Naive B cell (primary cell): ENCODE measurements at regions not wholly inside any gene's neighbourhood (a gene's known extent, or its start where the extent isn't known, plus 50 kb on each side); places are given as distances from the start of the nearest gene placed in this dataset.
A peak's percentile ranks its signal among the peaks of the same experiment; 100 is the strongest.

Source experiments
- ATAC-seq, 2 donors: fragments of 150-1000 bp; cut with Tn5 transposase; 2 replicates each; pipeline ENCODE4 v1.10.0; 2021; ENCODE audit warnings: low read depth in 2 of 2, mild to moderate bottlenecking in 2 of 2, moderate library complexity in 2 of 2
- DNase-seq: peaks from one replicate; pipeline ENCODE4 v3.0.0; 2022
- H3K27ac Mint-ChIP-seq, 6 donors: one replicate each; pipeline ENCODE4 v1.8.0; 2020 to 2022; ENCODE audit warnings: mild to moderate bottlenecking in 6 of 6, mixed read lengths in 6 of 6, moderate library complexity in 5 of 6, inconsistent platforms in 2 of 6
- H3K27me3 Mint-ChIP-seq, 3 donors: one replicate each; pipeline ENCODE4 v1.8.0; 2021 to 2022; ENCODE audit warnings: mixed read lengths in 3 of 3, mild to moderate bottlenecking in 1 of 3
- H3K36me3 Mint-ChIP-seq, 2 donors: one replicate each; pipeline ENCODE4 v1.8.0; 2020 to 2022; ENCODE audit warnings: mixed read lengths in 2 of 2, inconsistent platforms in 1 of 2, mild to moderate bottlenecking in 1 of 2
- H3K4me1 Mint-ChIP-seq, 3 donors: one replicate each; pipeline ENCODE4 v1.8.0; 2020 to 2022; ENCODE audit warnings: mixed read lengths in 3 of 3, inconsistent platforms in 1 of 3, mild to moderate bottlenecking in 1 of 3, moderate library complexity in 1 of 3
- H3K4me3 Mint-ChIP-seq, 8 donors: one replicate each; pipeline ENCODE4 v1.8.0; 2020 to 2022; ENCODE audit warnings: mild to moderate bottlenecking in 8 of 8, mixed read lengths in 8 of 8, moderate library complexity in 8 of 8, inconsistent platforms in 2 of 8
- H3K9me3 Mint-ChIP-seq, 7 donors: one replicate each; pipeline ENCODE4 v1.8.0; 2020 to 2022; ENCODE audit warnings: mixed read lengths in 7 of 7, mild to moderate bottlenecking in 5 of 7, inconsistent platforms in 2 of 7, moderate library complexity in 1 of 7

- no peak overlapping the region for H3K27ac Mint-ChIP-seq
Measured at GRCh38 chr12:97404543-97404942, 58.1 kb upstream of the RMST start.

GRCh38 chr12:97408363-97408762 lies 54.2 kb upstream of the RMST start:
- no peak overlapping the region for H3K4me3 Mint-ChIP-seq
- ATAC-seq (no peak), DNase-seq (no peak)
- no peaks in the 10 kb centered on the region for H3K9me3 Mint-ChIP-seq
- H3K27me3 Mint-ChIP-seq, result peaks cover 0 to 18% (median 16%) of the 10 kb centered on the region in 3 donors
- H3K4me1 Mint-ChIP-seq, result no peaks in the 10 kb centered on the region
- no peaks in the 10 kb centered on the region for H3K36me3 Mint-ChIP-seq
- H3K27ac Mint-ChIP-seq, result no peak overlapping the region

More at GRCh38 chr12:97404543-97404942, 58.1 kb upstream of the RMST start:
- peaks cover 0 to 9% (median 4%) of the 10 kb centered on the region in 3 donors for H3K27me3 Mint-ChIP-seq
- no peaks in the 10 kb centered on the region for H3K36me3 Mint-ChIP-seq
- ATAC-seq (peak in 1 of 2 donors; percentile 44), DNase-seq (peak; percentile 9)
- no peaks in the 10 kb centered on the region for H3K4me1 Mint-ChIP-seq
- no peaks in the 10 kb centered on the region for H3K9me3 Mint-ChIP-seq
- no peak overlapping the region for H3K4me3 Mint-ChIP-seq

- Mint-ChIP-seq H3K4me1 (no peaks in the 10 kb centered on the region), H3K36me3 (no peaks in the 10 kb centered on the region), H3K4me3 (no peak overlapping the region), H3K27me3 (peaks cover 5 to 20% (median 19%) of the 10 kb centered on the region in 3 donors), H3K9me3 (no peaks in the 10 kb centered on the region), H3K27ac (no peak overlapping the region)
- ATAC-seq (no peak), DNase-seq (no peak)
Measured at GRCh38 chr12:97411341-97411740, 51.3 kb upstream of the RMST start.
